ENCODE measurements at regions not wholly inside any gene's neighbourhood (a gene's known extent, or its start where the extent isn't known, plus 50 kb on each side); places are given as distances from the start of the nearest gene placed in this dataset.

DNA sequence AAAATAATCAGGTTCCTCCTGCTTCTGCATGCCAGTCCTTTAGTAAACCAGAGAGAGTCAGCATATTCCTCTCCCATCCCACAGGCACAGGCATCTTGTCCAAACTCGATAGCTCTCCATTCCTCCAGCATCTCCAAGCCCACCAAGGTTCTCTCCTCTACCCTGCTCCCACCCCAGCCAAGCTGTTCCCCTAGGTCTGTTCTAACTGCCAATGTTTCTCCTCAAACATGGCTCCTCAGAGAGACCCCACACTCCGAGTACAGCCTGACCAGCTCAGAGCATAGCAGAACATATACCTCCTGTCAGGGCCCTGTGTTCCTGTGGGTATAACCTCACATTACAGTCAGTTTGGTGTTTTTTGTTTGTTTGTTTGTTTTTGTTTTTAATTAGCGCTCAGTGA is 177.8 kb downstream of the VEGFA start:
- TF ChIP-seq, protein P1, sequence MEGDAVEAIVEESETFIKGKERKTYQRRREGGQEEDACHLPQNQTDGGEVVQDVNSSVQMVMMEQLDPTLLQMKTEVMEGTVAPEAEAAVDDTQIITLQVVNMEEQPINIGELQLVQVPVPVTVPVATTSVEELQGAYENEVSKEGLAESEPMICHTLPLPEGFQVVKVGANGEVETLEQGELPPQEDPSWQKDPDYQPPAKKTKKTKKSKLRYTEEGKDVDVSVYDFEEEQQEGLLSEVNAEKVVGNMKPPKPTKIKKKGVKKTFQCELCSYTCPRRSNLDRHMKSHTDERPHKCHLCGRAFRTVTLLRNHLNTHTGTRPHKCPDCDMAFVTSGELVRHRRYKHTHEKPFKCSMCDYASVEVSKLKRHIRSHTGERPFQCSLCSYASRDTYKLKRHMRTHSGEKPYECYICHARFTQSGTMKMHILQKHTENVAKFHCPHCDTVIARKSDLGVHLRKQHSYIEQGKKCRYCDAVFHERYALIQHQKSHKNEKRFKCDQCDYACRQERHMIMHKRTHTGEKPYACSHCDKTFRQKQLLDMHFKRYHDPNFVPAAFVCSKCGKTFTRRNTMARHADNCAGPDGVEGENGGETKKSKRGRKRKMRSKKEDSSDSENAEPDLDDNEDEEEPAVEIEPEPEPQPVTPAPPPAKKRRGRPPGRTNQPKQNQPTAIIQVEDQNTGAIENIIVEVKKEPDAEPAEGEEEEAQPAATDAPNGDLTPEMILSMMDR (IDR thresholded peaks at IDR 0.05): no peak
- no peak for TF ChIP-seq POLR2A (IDR thresholded peaks at IDR 0.05)
